ENCODE measurements at regions not wholly inside any gene's neighbourhood (a gene's known extent, or its start where the extent isn't known, plus 50 kb on each side); places are given as distances from the start of the nearest gene placed in this dataset.

DNA sequence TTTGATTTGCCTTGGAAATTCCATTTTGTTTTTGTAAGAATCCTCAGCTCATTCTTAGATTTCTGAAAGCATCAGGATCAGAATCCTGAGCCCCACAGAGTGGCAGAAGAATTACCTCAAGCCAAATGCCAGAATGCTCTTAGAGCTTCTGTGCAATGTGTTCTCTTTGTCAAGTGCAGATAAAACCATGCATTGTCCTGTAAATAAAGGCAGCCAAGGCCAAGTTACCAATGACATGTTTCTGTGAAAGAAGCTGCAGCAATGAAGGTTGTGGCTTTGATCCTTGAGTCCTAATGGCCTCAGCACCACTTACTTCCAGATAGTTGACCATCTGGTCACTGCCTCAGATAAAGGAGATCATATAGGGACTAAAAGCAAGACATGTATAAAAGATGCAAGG lies 343.3 kb upstream of the AKR1E2 start:
- DNase-seq (ENCODE audit: low read depth): no peak

GRCh38 chr10:4481192-4481591 lies 344.8 kb upstream of the AKR1E2 start:
- no peak for DNase-seq (ENCODE audit: low read depth)

GRCh38 chr10:4479342-4479741 lies 346.7 kb upstream of the AKR1E2 start:
- DNase-seq (ENCODE audit: low read depth): no peak

DNA sequence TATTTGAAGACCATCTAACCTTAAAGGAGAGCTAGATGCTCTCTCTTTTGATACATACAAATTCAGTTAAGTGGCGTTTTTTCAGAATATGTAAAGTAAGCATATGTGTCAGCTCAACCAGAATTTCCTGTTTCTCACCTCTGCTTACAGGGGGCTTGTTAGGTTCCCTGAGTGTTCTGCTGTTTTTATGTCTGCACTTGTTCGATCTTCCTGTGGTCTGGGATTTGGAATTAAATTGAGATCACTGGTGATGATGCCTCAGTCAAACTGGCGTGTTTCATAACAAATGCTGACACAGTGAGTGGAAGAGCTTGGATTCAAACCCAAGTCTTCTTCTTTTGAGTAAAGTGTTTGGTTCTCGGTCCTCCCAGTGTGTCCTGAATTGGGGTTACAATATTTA lies 348.3 kb upstream of the AKR1E2 start:
- no peak for DNase-seq (ENCODE audit: low read depth)

DNA sequence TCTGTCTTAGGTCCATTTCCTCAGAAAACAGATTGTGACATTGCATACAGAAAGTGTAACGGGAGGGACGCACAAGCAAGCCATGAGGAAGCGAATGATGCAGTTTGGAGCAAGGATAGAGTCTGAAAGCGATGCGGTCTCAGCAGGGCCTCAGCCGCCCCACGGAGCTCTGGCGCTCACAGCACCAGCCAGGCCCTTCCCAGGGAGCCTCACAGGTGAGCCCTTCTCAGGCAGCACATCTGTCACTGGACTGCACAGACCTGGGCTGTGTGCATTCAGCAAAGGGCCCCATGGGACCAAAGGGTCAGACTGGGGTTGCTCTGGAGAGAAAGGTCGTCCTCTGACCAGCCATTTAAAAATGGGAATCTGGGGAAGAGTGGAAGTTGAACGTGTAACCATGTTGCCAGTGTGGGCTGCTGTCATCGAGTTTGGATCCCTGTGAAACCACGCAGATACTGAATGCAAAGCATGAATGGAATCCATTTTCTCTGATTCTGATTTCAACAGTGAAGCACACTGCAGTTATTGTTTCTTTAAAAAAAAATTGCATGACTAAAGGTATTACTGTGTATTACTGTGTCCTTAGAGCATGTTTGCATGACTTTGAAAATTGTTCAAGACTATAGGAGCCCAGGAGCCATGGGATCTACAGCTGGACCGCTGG lies 350.0 kb upstream of the AKR1E2 start:
- no peak for DNase-seq (ENCODE audit: low read depth)

- no peak for DNase-seq (ENCODE audit: low read depth)
These were observed 351.2 kb upstream of the AKR1E2 start for GRCh38 chr10:4474829-4475228.

DNA sequence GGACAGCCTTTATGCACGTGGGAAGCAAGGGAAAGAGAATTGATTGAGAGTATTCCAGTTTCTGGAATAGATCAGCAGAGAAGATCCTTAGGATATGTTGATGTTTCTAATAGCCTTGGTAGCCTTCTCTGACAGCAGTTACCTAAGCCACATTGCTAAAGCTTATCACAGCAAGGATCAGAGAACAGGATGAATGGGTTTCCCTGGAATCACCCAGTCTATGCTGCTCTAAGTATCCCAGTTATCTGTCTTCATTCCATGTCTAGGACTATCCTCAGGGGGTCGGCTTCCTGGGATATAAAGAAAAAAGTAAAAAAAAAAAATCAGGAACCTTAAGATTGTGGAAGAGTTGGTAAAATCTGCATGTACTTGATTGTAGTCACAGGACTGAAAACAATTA lies 352.0 kb upstream of the AKR1E2 start:
- DNase-seq (ENCODE audit: low read depth): no peak

DNA sequence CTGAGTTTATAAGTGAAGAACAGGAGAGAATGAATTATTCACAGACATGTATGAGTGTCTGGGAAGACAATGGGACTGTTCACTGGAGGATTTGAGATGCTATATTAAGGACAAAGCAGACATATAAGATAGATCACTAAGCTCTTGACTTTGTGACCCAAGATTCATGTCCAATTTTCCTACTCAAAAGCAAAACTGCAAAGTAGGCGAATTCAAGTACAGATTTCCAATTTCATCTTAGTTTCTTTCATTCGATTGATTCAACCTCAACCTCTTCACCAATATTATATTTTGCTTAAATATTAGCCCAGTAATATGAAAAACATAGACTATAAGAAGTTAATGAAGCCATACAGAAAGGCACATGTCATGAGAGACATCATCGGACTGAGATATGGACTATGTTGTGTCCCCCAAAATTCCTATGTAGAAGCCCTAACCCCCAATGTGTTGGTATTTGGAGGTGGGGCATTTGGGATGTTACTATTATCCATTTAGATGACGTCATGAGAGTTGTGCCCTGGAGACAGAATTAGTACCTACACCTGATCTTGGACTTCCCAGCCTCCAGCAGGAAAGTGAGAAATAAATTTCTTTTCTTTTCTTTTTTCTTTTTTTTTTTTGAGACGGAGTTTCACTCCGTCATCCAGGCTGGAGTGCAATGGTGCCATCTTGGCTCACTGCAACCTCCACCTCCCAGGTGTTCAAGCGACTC lies 353.7 kb upstream of the AKR1E2 start:
- DNase-seq (ENCODE audit: low read depth): no peak

DNA sequence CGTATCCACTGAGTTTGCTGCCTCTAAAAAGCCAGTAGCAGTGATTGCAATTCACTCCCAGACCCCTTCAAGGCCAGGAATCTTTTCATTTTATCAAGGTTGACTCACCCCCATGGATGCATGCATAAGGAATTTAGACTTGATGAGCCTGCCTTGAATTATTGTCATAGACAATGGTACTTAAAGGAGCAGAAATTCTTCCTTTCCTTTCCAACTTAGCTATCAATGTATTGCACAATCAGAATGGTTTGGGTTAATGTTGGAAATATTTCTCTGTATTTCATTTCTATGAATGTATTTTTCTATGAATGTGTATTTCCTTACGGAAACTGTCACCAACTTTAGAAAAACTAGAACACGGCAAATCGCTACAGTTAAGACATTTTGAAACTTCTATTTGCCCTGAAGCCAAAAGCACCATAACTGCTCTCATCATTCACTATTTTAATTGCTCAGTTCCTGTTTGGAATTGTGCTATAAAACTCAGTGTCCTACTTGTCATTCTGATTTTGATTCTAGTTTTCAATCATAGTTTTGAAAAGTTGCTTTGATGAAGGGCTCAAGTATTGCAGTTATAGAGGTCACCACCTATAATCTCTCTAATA lies 355.7 kb upstream of the AKR1E2 start:
- DNase-seq (ENCODE audit: low read depth): peak; percentile 84

DNA sequence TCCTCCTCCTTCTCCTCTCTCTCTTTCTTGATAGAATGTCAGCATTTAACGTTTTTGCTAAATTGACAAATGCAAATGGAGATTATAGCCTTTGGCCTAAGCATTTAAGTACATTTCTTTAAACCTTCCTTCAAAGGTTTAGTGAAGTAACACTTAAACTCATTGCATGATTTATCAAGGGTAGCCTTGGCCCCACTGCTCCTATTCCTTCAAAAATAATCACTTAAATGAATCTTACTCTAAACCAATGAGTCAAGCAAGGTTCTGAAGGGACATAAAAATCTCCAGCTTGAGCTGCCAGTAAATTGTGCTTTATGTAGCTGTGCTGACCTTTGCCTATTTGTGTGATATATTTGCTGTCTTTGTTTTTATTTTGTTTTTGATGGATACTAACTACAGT lies 358.5 kb upstream of the AKR1E2 start:
- no peak for DNase-seq (ENCODE audit: low read depth)

DNA sequence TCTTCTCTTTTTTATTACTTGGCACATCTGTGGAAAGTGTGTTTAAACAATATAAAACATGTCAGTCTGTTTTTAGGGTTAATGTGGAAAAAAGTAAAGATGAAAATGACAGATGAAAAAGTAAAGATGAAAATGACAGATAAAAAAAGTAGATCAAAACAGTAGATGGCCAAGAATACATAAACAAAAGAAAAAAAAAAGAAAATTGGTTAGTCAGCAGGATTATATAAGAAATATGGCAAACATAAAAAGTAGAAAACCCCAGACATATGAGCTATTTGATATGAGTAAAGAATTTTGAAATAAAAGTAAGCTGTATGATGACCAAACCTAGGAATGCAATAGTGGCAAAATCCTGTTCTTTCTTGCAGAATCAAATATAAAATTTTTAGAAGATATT lies 365.7 kb upstream of the AKR1E2 start:
- DNase-seq (ENCODE audit: low read depth): no peak

GRCh38 chr10:4459531-4459930 lies 366.5 kb upstream of the AKR1E2 start:
- DNase-seq (ENCODE audit: low read depth): no peak

DNA sequence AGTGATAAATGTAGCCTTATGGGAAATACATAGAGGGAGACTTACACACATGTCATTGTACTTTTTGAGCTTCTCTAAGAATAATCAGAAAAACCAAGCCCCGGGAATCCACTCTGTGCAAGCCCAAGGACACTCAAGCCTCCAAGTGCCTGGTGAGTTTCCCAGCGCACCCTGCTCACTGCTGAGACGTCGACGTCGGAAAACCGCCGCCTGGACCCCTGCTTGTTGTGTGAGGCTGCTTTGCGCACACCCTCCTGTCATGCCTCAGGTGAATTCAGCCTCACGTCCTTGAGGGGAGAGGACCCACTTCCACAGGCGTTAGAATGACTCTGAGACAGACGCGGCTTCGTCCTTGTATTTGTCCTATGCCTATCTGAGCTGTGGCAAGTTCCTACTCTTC lies 368.4 kb upstream of the AKR1E2 start:
- no peak for DNase-seq (ENCODE audit: low read depth)

- DNase-seq (ENCODE audit: low read depth): no peak
These were observed 369.2 kb upstream of the AKR1E2 start for GRCh38 chr10:4456776-4457175.

GRCh38 chr10:4456279-4456678 lies 369.7 kb upstream of the AKR1E2 start:
- no peak for DNase-seq (ENCODE audit: low read depth)

GRCh38 chr10:4453950-4454349 lies 372.1 kb upstream of the AKR1E2 start:
- DNase-seq (ENCODE audit: low read depth): no peak

- no peak for DNase-seq (ENCODE audit: low read depth)
These were observed 372.7 kb upstream of the AKR1E2 start for GRCh38 chr10:4453276-4453675.

DNA sequence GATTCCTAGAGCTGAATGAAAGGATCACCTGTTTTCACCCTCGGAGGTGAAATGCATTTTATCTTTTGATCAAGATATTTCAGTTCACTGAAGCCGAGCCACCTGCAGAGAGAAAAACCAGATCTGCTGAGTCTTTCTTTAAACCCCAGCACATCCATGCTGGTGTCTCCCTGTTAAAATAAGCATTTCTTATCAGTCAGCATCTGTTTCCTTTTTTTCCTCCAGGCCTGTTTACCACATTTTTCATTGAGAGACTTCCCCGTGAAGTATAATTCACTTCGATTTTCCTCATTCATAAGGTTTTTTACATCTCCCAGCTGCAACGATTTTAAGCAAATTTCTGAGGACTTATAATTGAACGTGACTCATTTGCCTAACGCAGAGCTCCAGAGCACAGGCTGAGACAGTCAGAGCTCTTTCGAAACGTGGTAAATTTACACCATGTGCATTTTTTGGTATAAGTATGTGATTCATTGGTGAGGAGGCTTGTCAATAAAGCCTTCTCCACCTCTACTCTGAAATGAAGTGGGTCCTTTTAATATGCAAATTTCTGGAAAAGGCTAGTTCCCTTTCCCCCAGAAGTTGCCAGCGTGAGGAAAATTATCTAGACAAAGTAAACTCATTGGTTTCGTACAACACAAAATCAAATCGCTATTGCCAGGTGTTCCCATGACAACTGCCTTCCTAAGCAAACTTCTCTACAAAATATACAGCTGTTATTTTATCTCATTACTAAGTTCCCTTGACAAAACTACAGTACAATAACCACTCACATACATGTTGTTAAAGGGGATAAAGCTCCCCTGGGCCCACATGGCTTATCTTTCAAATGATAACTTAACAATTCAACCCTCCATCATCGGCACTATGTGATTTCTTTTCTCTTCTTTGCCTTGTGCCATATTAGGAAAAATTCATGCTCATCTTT lies 374.8 kb upstream of the AKR1E2 start:
- peak; percentile 89 for DNase-seq (ENCODE audit: low read depth)

- no peak for DNase-seq (ENCODE audit: low read depth)
These were observed 375.8 kb upstream of the AKR1E2 start for GRCh38 chr10:4450169-4450568.

DNA sequence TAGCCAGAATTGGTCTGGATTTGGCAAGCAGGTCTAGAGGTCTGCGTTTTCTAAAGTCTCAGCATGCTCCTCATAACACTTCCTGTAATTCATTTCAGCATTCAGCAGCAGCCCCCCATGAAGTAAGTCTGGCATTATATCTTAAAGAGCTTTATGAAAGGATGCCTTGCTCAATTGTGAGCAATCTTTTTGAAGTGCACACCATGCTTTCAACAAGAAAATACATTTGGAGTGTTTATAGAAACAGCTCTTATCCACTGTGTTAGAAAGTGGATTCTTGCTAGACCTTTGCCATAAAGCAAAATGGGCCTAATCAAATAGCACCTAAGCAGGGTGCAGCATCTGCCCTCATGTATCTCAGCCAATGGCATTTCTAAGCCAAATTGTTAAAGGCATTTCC lies 378.0 kb upstream of the AKR1E2 start:
- DNase-seq (ENCODE audit: low read depth): no peak

DNA sequence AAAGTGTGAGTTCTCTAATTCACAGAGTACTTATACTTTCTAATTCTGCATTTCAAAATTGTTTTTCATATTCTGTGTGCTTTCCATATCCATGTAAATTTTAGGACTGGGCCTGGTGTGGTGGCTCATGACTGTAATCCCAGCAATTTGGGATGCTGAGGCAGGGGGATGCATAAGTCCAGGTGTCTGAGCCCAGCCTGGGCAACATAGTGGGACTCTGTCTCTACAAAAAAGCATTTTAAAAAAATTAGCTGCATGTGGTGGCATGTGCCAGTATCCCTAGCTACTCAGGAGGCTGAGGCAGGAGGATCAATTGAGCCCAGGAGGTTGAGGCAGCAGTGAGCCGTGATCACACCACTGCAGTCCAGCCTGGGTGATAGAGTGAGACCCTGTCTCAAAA lies 382.6 kb upstream of the AKR1E2 start:
- no peak for DNase-seq (ENCODE audit: low read depth)

GRCh38 chr10:4442296-4442695 lies 383.7 kb upstream of the AKR1E2 start:
- no peak for DNase-seq (ENCODE audit: low read depth)

DNA sequence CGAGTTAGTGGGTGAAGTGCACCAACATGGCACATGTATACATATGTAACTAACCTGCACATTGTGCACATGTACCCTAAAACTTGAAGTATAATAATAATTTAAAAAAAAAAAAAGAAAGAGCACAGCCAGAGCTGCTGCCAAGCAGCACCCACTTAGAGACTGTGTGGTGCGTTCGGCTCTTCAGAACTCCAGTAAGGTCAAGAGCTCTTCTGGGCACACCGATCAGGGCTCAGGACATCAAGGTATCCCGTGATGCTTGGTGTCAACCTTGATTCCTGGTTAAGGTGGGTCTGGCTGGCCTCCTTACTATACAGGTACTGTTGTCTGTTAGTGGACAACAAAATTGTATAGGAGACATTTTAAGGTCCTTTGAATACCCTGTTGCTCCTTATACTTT lies 385.7 kb upstream of the AKR1E2 start:
- DNase-seq (ENCODE audit: low read depth): no peak
